ENCODE measurements at regions not wholly inside any gene's neighbourhood (a gene's known extent, or its start where the extent isn't known, plus 50 kb on each side); places are given as distances from the start of the nearest gene placed in this dataset.

DNA sequence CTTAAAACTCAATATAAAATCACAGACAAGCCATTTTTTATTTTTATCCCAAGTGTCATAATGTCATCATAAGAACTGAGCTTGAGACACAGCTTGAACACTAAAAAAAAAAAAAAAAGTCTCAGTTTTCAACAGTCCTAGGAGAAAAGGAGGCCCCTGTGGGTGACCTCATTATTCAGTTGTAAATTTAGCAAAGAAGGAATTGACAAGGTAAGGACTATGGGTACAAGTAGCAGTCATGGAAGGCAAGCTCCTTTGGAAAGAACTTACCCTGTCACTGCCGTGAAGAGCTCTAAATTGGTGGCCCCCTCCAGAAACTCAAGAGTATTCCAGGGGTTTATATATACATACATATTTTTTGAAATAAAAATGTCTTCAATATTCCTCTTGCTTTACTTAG, 864.4 kb upstream of the KCND2 start:
- no peak for DNase-seq (ENCODE audit: low read depth in 2 of 2)

GRCh38 chr7:119413314-119413805, 859.6 kb upstream of the KCND2 start:
- no peak for DNase-seq (ENCODE audit: low read depth in 2 of 2)

DNA sequence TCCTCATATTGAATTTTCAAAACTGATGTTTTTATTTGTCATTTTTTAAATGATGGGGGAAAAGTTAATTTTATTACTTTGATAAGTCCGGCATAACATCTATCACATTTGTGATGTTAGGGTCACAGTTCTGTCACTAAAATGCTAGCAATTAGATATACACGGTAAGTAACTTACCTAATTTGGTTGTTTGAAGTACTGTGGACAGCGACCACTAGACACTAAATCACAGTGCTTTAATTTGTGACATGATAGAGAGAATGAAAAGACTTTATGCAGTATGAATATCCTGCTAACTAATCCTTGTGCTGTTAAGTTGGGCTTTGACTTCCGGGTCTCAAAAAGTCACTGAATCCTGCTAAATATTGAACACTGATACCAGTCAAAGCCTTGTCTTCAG, 857.3 kb upstream of the KCND2 start:
- no peak for DNase-seq (ENCODE audit: low read depth in 2 of 2)

DNA sequence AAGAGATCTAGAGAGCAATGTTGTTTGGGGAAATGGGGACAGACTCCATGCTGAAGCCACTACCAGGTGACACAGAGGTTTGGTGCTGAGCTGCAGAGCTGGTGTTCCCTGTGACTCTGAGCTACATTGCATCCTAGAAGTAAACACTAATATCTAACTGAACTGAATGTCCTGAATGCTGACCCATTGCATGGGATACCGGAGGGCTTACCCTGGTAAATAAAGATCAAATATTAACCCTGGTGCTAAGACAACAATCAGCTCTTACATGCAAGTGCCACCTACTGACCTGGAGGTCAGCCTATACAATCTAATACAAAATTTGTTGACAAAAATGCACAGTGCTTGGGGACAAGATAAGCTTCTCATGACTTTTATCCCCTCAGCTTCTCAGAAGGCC, 851.3 kb upstream of the KCND2 start:
- DNase-seq (ENCODE audit: low read depth in 2 of 2) = no peak

- no peak for DNase-seq (ENCODE audit: low read depth in 2 of 2)
Observed at GRCh38 chr7:119436882-119437281, 836.1 kb upstream of the KCND2 start.

GRCh38 chr7:119438315-119438714, 834.7 kb upstream of the KCND2 start:
- no peak for DNase-seq (ENCODE audit: low read depth in 2 of 2)

- DNase-seq (ENCODE audit: low read depth in 2 of 2) = no peak
Observed at GRCh38 chr7:119439192-119439591, 833.8 kb upstream of the KCND2 start.

GRCh38 chr7:119452401-119452800, 820.6 kb upstream of the KCND2 start:
- DNase-seq (ENCODE audit: low read depth in 2 of 2) = no peak

DNA sequence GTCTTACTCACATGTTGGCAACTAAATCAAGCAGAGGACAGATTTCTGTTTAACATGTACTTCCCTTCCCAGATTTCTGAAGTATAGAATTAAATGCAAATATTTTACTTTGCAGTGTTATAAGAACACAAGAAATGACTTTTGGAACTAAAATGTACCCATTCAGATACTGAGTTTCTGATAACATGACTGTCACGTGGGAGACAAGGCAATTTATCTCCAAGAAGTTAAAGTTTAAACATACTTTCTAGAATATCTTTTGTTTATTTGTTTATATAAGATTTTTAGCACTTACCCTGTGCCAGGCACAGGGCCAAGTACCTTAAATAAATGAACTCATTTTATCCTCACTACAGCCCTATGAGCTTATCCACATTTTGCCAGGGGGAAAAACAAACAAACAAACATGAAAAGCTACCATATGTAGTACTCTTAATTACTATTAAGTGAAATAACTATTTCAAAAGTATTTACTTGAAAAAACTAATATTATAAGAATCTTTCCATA, 807.1 kb upstream of the KCND2 start:
- no peak for DNase-seq (ENCODE audit: low read depth in 2 of 2)

GRCh38 chr7:119472408-119473038, 800.5 kb upstream of the KCND2 start:
- no peak for DNase-seq (ENCODE audit: low read depth in 2 of 2)

DNA sequence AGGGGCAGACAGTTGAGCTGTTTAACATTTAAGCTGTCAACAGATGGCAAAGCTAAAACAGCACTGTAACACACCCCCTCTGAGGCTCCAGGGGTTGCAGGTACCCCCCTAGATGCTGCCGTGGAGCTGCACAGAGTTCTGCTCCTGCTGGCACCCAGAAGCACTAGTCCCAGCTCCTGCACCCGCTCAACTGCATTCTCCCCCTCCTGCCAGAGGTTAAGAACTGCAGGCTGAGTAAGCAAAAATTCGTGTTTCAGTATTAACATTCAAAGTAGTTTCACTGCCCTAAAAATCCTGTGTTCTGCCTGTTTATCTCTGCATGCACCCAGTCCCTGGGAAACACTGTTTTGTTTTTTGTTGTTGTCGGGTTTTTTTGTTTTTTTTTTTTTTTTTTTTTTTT, 790.8 kb upstream of the KCND2 start:
- no peak for DNase-seq (ENCODE audit: low read depth in 2 of 2)

- no peak for DNase-seq (ENCODE audit: low read depth in 2 of 2)
Observed at GRCh38 chr7:119482671-119483070, 790.3 kb upstream of the KCND2 start.

GRCh38 chr7:119483364-119483763, 789.6 kb upstream of the KCND2 start:
- DNase-seq (ENCODE audit: low read depth in 2 of 2) = no peak

DNA sequence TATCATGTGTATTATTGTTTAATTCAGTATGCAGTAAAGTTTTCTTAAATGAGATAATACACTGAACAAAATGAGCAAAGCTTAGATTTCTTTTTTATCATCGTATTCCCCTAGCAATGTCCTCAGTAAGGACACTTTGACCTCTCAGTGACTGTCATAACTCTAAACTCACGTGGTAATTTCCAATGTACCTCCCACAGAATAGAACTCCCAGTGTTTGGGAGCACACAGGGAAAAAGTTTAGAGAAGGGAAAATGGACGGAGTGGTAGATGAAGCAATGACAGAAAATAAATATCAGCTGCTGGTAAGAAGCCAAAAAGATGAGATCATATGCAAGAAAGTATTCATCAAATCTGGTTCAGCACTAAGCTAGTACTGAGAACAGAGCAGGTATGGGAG, 758.6 kb upstream of the KCND2 start:
- no peak for DNase-seq (ENCODE audit: low read depth in 2 of 2)

DNA sequence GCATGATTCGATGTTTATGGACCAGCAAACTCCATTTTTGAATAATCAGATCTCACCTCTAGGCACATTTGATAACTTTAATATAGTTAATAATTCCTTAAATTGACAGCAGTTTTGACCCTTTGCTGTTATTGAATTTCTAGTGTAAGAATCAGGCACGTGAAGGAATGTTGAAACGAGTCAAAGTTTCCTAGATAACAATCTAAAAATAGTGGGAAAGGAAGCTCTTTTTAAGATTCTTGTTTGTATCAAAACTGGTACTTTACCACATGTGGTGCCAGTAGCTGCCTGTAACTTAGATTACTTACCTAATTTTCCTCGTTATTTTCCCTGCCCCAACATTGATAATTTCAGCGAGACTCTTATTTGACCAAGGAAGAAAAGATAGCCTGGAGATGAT, 757.8 kb upstream of the KCND2 start:
- no peak for DNase-seq (ENCODE audit: low read depth in 2 of 2)

DNA sequence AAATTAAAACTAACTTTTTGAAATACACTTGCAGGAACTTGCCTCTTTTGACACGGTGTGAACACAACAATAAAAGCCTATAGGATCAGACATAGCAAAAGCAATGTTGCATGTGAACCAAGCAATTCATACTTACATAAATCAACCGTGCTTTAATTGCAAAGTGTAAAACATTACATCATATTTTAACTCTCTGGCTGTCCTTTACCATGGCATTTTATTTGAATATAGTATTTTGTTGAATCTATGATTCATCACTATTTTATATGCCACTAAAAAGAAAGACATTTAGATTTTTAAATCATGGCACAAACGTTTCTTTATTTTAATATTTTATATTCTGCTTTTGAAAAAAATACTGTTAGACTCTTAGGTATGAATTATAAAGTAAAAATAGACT, 757.0 kb upstream of the KCND2 start:
- DNase-seq (ENCODE audit: low read depth in 2 of 2) = no peak

- no peak for DNase-seq (ENCODE audit: low read depth in 2 of 2)
Observed at GRCh38 chr7:119522263-119522662, 750.7 kb upstream of the KCND2 start.

- DNase-seq (ENCODE audit: low read depth in 2 of 2) = no peak
Observed at GRCh38 chr7:119522698-119523097, 750.3 kb upstream of the KCND2 start.

DNA sequence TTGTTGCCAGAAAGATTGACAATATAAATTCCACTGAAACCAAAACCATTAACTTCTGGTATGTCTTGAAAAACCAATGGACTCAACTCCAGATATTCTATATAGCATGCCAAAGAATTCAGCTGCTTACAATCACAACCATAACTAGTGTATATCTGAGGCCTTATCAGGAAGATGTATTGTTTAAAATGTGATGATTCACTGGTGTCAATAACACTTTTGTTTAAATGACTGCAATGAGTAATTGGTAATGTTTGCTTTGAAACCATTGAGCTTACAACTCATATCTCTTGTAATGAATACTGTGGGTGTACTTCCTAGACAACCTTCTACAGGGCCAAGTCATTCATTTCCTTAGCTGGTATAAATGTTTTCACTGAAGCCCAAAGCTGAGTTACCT, 727.9 kb upstream of the KCND2 start:
- DNase-seq (ENCODE audit: low read depth in 2 of 2) = peak; percentile 35 to 44

- no peak for DNase-seq (ENCODE audit: low read depth in 2 of 2)
Observed at GRCh38 chr7:119555788-119556187, 717.2 kb upstream of the KCND2 start.

DNA sequence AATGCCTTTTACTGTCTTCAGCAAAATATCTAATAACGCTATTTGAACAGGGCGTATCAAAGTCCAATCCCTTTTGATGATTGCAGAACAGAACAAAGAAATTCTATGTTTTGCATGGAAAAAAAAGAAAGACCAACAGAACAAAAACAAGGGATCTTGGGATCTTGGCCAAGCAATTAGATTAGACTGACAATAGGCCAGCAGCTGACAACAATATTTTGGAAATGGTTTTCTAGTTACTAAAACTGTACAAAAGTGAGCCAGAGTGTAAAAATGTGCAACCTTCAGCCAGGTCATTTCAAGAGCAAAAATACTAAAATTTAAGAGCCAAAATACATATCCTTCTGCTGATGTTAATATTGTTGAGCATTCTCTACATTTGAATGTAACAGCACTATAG, 716.5 kb upstream of the KCND2 start:
- DNase-seq (ENCODE audit: low read depth in 2 of 2) = no peak

DNA sequence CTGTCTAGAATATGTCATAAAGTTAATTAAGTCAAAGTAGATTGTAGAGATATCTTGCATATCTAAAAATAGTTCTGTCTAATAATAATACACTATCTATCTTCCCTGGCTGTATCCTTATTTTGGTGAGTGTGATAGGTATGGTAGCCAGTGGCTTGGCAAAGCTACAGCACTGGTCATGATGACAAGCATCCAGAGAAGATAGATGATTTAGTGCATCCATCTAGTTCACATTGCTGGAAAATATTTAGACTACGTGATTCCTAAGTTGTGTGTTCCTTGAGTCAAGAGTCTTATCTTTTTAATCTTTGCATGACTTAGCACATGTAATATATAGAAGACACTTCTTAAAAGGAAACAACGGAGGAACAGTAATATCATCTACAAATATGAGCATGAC, 711.2 kb upstream of the KCND2 start:
- DNase-seq (ENCODE audit: low read depth in 2 of 2) = peak in 1 of 2 experiments; percentile 12

GRCh38 chr7:119562839-119563238, 710.1 kb upstream of the KCND2 start:
- DNase-seq (ENCODE audit: low read depth in 2 of 2) = no peak

- no peak for DNase-seq (ENCODE audit: low read depth in 2 of 2)
Observed at GRCh38 chr7:119571666-119572065, 701.3 kb upstream of the KCND2 start.

Measured in fibroblast of skin of left biceps (primary cell).